HL-60 (cell line): ENCODE measurements at regions not wholly inside any gene's neighbourhood (a gene's known extent, or its start where the extent isn't known, plus 50 kb on each side); places are given as distances from the start of the nearest gene placed in this dataset.

Source experiments
- DNase-seq, 2 experiments: peaks; one replicate each; pipeline ENCODE4 v3.0.0-alpha.2; 2010 to 2020; ENCODE audit warnings: low read depth in 1 of 2, low spot score in 1 of 2
- H3K27ac ChIP-seq: fragments of 250-450 bp; sonication (Bioruptor Pico); replicated peaks from 2 replicates; pipeline ENCODE4 v1.5.1; 2020; ENCODE audit warnings: mild to moderate bottlenecking, moderate library complexity
- H3K27me3 ChIP-seq: fragments of 250-450 bp; sonication (Bioruptor Pico); 2 replicates; pipeline ENCODE4 v1.5.1; 2021; ENCODE audit warnings: mild to moderate bottlenecking, moderate library complexity; ENCODE audit not compliant: insufficient read depth, poor library complexity, severe bottlenecking
- H3K4me3 ChIP-seq: replicated peaks from 2 replicates; pipeline ENCODE4 v1.5.1; 2011; ENCODE audit warnings: mild to moderate bottlenecking, control low read depth, low read length; ENCODE audit not compliant: insufficient read depth
- CTCF ChIP-seq: IDR thresholded peaks from one replicate; pipeline ENCODE4 v1.5.1; 2011; ENCODE audit warnings: low read length, control low read depth, inconsistent platforms; ENCODE audit not compliant: insufficient read depth
- GABPA ChIP-seq: IDR thresholded peaks from 2 replicates; pipeline ENCODE4 v1.6.1; 2012; ENCODE audit warnings: low read depth
- POLR2AphosphoS5 ChIP-seq: IDR thresholded peaks from 2 replicates; pipeline ENCODE4 v1.6.1; 2012; ENCODE audit warnings: low read depth
- REST ChIP-seq: IDR thresholded peaks from 2 replicates; pipeline ENCODE4 v1.6.1; 2012; ENCODE audit warnings: low read depth; ENCODE audit not compliant: insufficient replicate concordance
- SPI1 ChIP-seq: IDR thresholded peaks from 2 replicates; pipeline ENCODE4 v1.6.1; 2012; ENCODE audit warnings: low read depth, mild to moderate bottlenecking, borderline replicate concordance

GRCh38 chr7:68964060-68964459, 634.2 kb upstream of the AUTS2 start:
- no peak overlapping the region for H3K27ac ChIP-seq
- H3K27me3 ChIP-seq = no peaks in the 10 kb centered on the region
- H3K4me3 ChIP-seq = no peak overlapping the region
- DNase-seq = no peak
- TF ChIP-seq SPI1 = peak; percentile 49; the same call in 1 of the 2 replicates
- TF ChIP-seq CTCF = no peak

GRCh38 chr7:68965351-68965750, 632.9 kb upstream of the AUTS2 start:
- TF ChIP-seq SPI1 (no peak), POLR2AphosphoS5 (no peak), GABPA (no peak), REST (no peak), CTCF (no peak)
- Histone ChIP-seq H3K4me3 (no peak overlapping the region), H3K27ac (no peak overlapping the region), H3K27me3 (no peaks in the 10 kb centered on the region)
- no peak for DNase-seq

GRCh38 chr7:68967598-68967997, 630.7 kb upstream of the AUTS2 start:
- DNase-seq = no peak
- H3K27ac ChIP-seq = no peak overlapping the region
- TF ChIP-seq POLR2AphosphoS5 = no peak
- TF ChIP-seq REST = no peak
- TF ChIP-seq SPI1 = no peak
- no peak for TF ChIP-seq CTCF
- no peak for TF ChIP-seq GABPA
- H3K4me3 ChIP-seq = no peak overlapping the region
- H3K27me3 ChIP-seq = no peaks in the 10 kb centered on the region

GRCh38 chr7:68969571-68969970, 628.7 kb upstream of the AUTS2 start:
- no peak for TF ChIP-seq CTCF
- TF ChIP-seq SPI1 = no peak
- Histone ChIP-seq H3K27me3 (no peaks in the 10 kb centered on the region), H3K4me3 (no peak overlapping the region), H3K27ac (no peak overlapping the region)
- peak in 1 of 2 experiments; percentile 9 for DNase-seq
